ENCODE measurements at regions not wholly inside any gene's neighbourhood (a gene's known extent, or its start where the extent isn't known, plus 50 kb on each side); places are given as distances from the start of the nearest gene placed in this dataset.

- Histone ChIP-seq H3K4me1 (ENCODE audit: control insufficient read depth in 1 of 2, low read depth in 2 of 2) (no peaks in the 10 kb centered on the region), H3K9me3 (no peaks in the 10 kb centered on the region), H3K27me3 (replicated peaks; ENCODE audit: insufficient read depth) (no peaks in the 10 kb centered on the region), H3K27ac (no peak overlapping the region), H3K36me3 (no peaks in the 10 kb centered on the region), H3K4me3 (no peak overlapping the region)
- TF ChIP-seq CTCF (IDR thresholded peaks at IDR 0.05), result no peak
- no peak for DNase-seq (ENCODE audit: low spot score)
- no peak for ATAC-seq (ENCODE audit: insufficient number of reproducible peaks, low FRiP score, low read depth)
These were observed 634.2 kb upstream of the TMEFF2 start for GRCh38 chr2:192828947-192829346.

- Histone ChIP-seq H3K27ac (no peak overlapping the region), H3K4me3 (no peak overlapping the region), H3K36me3 (no peaks in the 10 kb centered on the region), H3K4me1 (ENCODE audit: control insufficient read depth in 1 of 2, low read depth in 2 of 2) (no peaks in the 10 kb centered on the region), H3K9me3 (no peaks in the 10 kb centered on the region), H3K27me3 (replicated peaks; ENCODE audit: insufficient read depth) (no peaks in the 10 kb centered on the region)
- DNase-seq (ENCODE audit: low spot score), result no peak
- ATAC-seq (ENCODE audit: insufficient number of reproducible peaks, low FRiP score, low read depth), result no peak
- no peak for TF ChIP-seq CTCF (IDR thresholded peaks at IDR 0.05)
These were observed 633.4 kb upstream of the TMEFF2 start for GRCh38 chr2:192828175-192828574.

- H3K9me3 ChIP-seq, result no peaks in the 10 kb centered on the region
- no peak overlapping the region for H3K27ac ChIP-seq
- H3K4me1 ChIP-seq (ENCODE audit: control insufficient read depth in 1 of 2, low read depth in 2 of 2), result no peaks in the 10 kb centered on the region
- no peak overlapping the region for H3K4me3 ChIP-seq
- H3K27me3 ChIP-seq (replicated peaks; ENCODE audit: insufficient read depth), result no peaks in the 10 kb centered on the region
- DNase-seq (ENCODE audit: low spot score) (no peak), ATAC-seq (ENCODE audit: insufficient number of reproducible peaks, low FRiP score, low read depth) (no peak)
- TF ChIP-seq CTCF (IDR thresholded peaks at IDR 0.05), result no peak
- no peaks in the 10 kb centered on the region for H3K36me3 ChIP-seq
These were observed 633.0 kb upstream of the TMEFF2 start for GRCh38 chr2:192827735-192828134.

GRCh38 chr2:192814376-192814775 is 619.6 kb upstream of the TMEFF2 start:
- no peak for DNase-seq (ENCODE audit: low spot score)
- no peak for TF ChIP-seq CTCF (IDR thresholded peaks at IDR 0.05)
- H3K4me1 ChIP-seq (ENCODE audit: control insufficient read depth in 1 of 2, low read depth in 2 of 2), result no peaks in the 10 kb centered on the region
- H3K9me3 ChIP-seq, result no peaks in the 10 kb centered on the region
- no peak for ATAC-seq (ENCODE audit: insufficient number of reproducible peaks, low FRiP score, low read depth)
- no peaks in the 10 kb centered on the region for H3K27me3 ChIP-seq (replicated peaks; ENCODE audit: insufficient read depth)
- H3K27ac ChIP-seq, result no peak overlapping the region
- H3K36me3 ChIP-seq, result no peaks in the 10 kb centered on the region
- no peak overlapping the region for H3K4me3 ChIP-seq

- H3K36me3 ChIP-seq, result no peaks in the 10 kb centered on the region
- ATAC-seq (ENCODE audit: insufficient number of reproducible peaks, low FRiP score, low read depth), result no peak
- no peaks in the 10 kb centered on the region for H3K4me1 ChIP-seq (ENCODE audit: control insufficient read depth in 1 of 2, low read depth in 2 of 2)
- DNase-seq (ENCODE audit: low spot score), result no peak
- no peak overlapping the region for H3K27ac ChIP-seq
- TF ChIP-seq CTCF (IDR thresholded peaks at IDR 0.05), result no peak
- H3K27me3 ChIP-seq (replicated peaks; ENCODE audit: insufficient read depth), result no peaks in the 10 kb centered on the region
- no peaks in the 10 kb centered on the region for H3K9me3 ChIP-seq
- H3K4me3 ChIP-seq, result no peak overlapping the region
These were observed 618.6 kb upstream of the TMEFF2 start for GRCh38 chr2:192813341-192813740.

Measured in thoracic aorta (tissue), 2 donors.